Activated effector memory CD4-positive, alpha-beta T cell treated with anti-CD3 and anti-CD28 coated beads, Interleukin-2, amount 50 U/mL, for 16 hours (primary cell): ENCODE measurements at regions not wholly inside any gene's neighbourhood (a gene's known extent, or its start where the extent isn't known, plus 50 kb on each side); places are given as distances from the start of the nearest gene placed in this dataset.
"Not testable (repeated sequence)": the region's sequence is repeated elsewhere in the genome, so short reads cannot be mapped to it uniquely, and the experiment has no call there.

Experiments used
- DNase-seq: peaks from one replicate; pipeline ENCODE4 v3.0.0-alpha.2; 2020

DNA sequence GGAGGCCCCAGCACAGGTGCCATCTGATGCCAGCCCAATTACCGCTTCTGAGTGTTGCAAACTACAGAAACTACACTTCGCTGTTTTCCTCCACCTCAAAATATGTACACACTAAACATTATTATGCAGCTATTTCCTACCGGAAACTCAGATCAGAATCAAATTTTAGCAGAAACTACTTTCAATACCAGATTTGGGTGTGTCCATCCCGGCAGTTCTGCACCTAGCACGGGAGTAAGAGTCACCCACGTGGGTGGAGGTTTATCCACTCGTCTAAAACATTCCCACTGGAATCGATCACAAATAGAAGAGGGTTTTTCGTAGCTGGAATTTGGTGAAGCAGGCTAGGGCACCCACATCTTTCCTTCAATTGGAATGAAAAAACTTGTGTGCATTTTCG is 214.4 kb upstream of the PRKCQ start:
- DNase-seq, result no peak

DNA sequence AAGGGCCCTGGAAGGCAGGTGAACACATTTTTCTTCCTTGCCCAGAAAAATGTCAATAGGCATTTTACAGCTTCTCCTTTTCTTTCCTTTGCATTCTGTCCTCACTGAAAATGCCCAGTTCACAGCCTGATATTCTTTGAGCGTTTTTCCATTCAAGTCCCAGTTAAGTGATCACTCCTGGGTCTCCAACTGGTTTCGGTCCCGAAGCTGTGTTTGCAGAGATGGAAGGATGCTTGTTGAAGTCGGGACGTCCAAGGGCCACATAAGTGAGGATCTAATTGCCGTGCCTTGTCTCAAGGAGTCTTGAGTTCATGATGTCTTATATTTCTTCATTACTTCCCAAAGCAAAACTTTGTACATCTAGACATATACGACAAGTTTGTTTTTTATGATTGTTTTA is 208.7 kb upstream of the PRKCQ start:
- no peak for DNase-seq

GRCh38 chr10:6788231-6788630 is 208.2 kb upstream of the PRKCQ start:
- DNase-seq, result no peak

- no peak for DNase-seq
Observed at GRCh38 chr10:6787718-6788117, 207.6 kb upstream of the PRKCQ start.

DNA sequence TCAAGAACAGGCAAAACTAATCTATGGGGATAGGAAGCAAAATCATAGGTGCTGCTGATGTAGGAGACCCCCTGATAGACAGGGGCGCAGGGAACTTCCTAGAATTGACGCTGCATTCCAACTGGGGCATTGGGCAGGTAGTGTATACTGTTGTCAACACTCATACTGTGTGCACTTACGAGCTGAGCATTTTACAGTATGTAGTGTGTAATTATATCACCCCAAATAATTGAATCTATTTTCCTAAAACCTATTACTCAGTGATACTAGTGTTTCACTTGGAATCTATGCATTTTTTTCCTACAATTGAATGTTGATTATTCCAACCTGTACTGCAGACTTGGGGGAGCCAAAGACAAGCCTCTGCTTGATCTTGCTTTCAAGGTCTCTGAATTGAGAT is 207.0 kb upstream of the PRKCQ start:
- no peak for DNase-seq

GRCh38 chr10:6786579-6787031 is 206.5 kb upstream of the PRKCQ start:
- DNase-seq, result no peak

- not testable (repeated sequence) for DNase-seq
Observed at GRCh38 chr10:6784429-6784828, 204.4 kb upstream of the PRKCQ start.

DNA sequence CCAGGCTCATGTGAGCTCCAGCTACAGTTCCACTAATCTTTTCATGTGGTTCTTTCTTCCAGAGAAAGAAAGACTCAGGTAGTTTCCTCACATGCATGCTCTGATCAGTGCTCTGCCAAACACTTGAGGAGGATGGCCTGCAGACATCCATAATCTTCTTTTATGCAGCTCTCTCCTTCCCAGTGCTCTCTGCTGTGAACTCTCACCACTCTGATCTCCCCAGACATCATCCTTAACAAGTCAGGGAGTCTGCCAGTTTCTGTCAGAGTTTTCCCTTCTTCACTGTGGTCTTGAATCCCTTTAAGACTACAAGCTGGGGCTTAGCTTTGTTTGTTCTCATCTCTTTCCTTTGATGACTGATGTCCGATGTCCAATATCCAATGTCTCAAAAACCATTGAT is 203.4 kb upstream of the PRKCQ start:
- no peak for DNase-seq

DNA sequence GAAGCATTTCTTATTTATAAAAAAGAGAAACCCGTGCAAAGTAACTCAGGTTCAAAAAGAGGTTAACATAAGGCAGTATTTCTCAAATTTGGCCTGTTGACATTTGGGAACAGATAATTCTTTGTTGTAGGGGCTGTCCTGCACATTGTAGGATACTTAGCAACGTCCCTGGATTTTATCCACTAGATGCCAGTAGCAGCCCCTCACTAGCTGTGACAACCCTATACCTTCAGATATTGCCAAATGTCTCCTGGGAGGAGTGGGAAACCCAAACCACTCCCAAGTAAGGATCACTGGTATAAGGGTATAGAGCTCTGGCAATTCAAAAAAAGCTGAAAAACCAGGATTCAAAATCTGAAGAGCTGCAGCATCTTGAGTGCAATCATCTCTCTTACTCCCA is 202.3 kb upstream of the PRKCQ start:
- DNase-seq, result no peak

- DNase-seq, result no peak
Observed at GRCh38 chr10:6781133-6781770, 201.2 kb upstream of the PRKCQ start.

DNA sequence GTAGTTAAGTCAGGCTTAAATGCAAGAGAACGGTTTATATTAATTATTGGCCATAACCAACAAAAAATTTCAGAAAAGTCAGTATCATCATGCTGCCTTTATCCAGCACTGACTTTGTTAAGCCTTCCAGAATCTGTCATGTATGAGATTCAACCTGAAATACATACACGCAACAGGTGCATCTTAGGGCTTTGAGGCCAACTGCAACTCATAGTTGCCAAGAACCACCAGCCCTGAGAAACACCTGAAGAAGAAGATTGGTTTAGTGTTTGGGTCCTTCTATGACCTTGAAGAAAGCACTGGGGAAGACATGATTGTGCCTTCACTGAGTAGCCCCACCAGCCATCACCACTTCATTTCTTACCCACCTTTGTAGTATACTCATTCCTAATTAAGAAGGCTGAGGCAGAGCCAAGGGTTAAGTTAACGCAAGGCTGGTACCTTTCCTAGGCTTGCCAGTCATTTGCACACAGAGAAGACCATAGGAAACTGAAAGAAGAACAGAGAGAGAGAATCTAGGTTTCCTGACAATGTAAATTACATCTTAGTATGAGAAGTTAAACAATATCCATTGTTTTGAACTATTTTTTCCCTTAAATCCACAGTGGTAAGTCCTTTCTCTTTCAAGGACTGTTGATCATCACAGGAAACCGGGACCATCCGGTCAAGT is 200.1 kb upstream of the PRKCQ start:
- no peak for DNase-seq

DNA sequence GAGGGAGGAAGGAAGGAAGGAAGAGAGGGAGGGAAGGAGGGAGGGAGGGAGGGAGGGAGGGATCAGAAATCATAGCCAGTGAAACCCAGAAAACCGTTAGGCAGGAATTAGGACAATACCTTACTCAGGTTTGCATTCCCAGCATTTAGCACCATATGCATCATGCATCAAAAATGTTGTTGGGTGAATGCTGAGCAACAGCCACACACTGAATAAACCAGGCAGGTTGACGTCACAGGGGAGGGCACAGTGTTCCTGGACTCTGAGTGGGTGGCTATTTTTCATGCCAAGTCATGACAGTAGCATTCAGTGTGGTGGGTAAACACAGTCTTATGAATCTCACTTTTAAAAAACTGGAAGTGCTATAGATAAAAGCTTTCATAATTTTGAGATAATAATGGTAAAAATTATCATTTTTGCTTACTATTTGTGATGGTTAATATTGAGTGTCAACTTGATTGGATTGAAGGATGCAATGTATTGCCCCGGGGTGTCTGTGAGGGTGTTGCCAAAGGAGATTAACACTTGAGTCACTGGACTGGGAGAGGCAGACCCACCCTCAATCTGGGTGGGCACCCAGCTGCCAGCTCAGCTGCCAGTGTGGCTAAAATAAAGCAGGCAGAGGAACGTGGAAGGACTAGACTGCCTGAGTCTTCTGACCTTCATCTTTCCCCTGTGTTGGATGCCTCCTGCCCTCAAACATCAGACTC is 199.1 kb upstream of the PRKCQ start:
- DNase-seq, result no peak

DNA sequence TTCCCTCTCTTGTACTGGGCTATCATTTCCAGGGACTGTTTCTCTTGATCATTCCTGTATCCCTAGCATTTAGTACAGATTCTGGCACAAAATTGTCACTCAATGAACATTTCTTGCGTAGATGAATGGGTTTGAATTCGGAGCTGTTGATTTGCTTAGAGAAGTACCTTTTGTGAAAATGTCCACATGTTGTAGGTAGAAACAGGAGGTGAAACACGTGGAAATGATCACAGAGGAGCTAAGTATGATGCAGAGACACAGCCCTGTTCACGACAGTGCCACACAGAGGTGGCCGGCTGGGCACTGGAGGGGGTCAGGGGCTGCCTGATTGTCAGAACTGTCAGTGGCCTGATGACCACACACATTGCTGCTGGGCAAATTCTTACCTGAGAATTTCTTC is 196.1 kb upstream of the PRKCQ start:
- DNase-seq, result no peak

DNA sequence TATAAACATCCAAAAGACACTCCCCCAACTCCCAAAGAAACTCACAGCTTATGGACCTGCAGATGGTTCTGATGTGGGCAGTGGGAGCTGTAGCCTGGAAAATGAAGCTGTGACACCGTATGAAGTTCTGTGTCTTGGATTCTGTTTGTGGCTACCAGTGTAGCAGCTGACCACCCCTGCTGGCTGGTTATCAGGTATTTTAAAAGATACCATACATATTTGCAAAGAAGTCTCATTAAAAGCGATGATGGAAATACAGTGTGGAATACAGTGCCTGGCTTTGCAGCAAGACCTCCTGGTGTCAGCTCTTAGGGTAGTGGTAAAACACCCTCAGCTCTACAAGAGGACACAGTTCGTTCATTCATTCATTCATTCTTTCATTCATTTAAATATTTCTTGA is 194.3 kb upstream of the PRKCQ start:
- no peak for DNase-seq

DNA sequence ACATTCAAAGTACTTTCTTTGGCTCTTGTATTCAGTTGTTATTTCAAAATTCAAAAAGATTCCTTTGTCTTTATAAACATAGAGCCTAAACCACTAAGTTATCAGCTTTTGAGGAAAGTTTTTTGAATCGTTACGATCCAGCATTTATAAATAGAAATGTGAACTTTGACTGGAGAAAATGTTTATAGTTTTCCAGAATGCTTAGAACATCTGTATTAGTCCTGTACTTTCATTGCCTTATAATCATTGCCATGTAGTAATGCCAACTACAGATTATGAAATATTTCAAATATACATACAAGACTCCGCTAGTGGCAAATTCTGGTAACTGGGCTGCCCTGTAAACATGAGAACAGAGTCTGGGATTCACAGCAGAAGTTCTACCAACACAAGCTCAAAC is 191.3 kb upstream of the PRKCQ start:
- DNase-seq, result no peak

DNA sequence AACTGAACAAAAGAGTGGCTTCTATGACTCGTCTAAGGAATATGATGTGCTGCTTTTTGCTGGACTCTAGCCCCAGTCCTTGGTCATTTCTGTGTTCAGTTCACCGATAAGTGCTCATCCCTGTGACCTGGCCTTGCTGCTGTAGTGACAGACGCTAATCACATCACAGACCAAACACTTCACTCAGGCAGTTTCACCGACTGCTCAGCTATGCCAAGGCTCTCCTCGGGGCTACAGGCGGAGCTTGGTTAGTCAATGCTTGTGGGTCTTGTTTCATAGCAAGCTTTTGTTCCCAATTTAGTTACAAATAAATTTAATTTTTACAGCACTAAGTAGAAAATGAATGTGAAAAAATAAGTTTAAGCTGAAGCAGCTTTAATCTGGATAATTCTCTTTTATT is 190.8 kb upstream of the PRKCQ start:
- DNase-seq, result no peak

DNA sequence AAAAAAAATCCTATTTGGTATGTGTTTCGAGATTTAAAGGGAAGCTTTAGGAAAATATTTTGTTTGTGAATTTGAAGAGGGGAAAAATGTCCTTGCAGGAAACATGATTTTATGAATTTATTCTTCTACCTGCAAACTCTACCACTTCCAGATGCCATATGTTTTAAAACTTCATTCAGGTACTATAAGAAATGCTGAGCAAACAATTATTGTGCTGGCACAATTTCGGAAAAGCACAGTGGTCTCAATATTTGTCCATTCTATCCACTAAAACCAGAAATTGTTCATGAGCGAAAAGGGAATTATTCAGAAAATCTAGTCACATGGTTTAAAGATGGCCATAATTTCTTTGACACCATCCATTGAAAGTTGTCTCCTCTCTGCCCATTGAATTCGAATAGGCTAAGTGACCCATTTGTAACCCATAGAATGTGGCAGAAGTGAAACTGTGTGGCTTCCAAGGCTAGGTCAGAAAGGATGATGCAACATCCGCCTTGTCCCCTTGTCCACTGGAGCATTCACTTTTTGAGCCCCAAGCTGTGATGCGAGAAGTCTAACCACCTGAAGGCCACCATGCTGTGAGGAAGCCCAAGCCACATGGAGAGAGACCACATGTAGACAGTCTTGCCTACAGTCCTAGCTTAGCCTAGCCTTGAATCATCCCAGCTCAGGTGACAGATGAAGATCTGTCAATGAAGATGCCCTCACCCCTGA is 189.8 kb upstream of the PRKCQ start:
- no peak for DNase-seq

GRCh38 chr10:6766131-6766801 is 186.2 kb upstream of the PRKCQ start:
- no peak for DNase-seq

DNA sequence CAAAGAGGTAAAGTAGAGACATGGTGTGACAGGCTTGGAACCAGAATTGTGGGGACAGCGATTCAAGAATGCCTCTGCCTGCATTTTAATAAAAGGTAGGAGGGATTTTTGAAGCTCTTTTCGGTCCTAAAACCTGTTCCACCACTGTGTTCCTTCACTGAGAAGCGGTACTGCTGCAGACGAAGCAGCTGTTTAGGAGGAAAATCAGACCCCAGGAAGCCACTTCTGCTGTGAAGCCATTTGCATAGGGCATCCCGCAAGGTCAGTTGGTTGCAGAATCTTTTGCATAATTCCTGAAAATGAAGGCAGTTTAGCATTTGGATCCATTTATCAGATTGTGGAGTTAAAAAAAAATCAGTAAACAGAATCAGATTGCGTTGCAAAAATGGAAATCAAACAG is 183.3 kb upstream of the PRKCQ start:
- no peak for DNase-seq

- DNase-seq, result no peak
Observed at GRCh38 chr10:6763001-6763400, 182.9 kb upstream of the PRKCQ start.

GRCh38 chr10:6759961-6760360 is 179.9 kb upstream of the PRKCQ start:
- no peak for DNase-seq

DNA sequence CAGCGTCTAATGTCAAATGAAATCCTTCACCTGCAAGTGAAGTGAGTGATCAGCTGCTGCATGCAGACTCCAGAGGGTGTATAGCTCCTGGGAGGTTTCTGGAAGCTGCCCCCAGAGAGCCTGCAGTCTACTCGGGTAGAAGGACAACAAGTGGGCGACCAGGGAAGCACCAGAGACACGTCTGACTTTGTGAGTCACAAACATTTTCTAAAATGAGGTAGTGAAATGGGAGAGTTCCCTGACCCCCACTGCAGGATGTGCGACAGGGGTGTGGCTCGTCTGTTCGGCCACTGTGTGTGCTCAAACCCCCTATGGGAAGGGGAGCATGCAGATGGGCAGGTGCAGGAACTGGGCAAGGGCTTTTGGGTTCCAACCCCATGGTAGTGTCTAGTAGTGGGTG is 177.1 kb upstream of the PRKCQ start:
- DNase-seq, result no peak

- DNase-seq, result no peak
Observed at GRCh38 chr10:6756716-6757115, 176.6 kb upstream of the PRKCQ start.
